IMR-90 (cell line): ENCODE measurements at regions not wholly inside any gene's neighbourhood (a gene's known extent, or its start where the extent isn't known, plus 50 kb on each side); places are given as distances from the start of the nearest gene placed in this dataset.

ENCODE experiments used
- ATAC-seq: fragments of 200-7000 bp; cut with Tn5 transposase; 2 replicates; pipeline ENCODE4 v1.9.1; 2020; ENCODE audit warnings: low read depth, mild to moderate bottlenecking, moderate library complexity
- BruUV-seq: library from RNA; stranded (reverse); fragments of 400-500 nt; replicated peaks from 2 replicates; lab custom pipeline; 2021; lab: Mats Ljungman, UMichigan
- CTCF ChIA-PET: fragments of 300-600 bp; formaldehyde crosslinking; extraction: SDS; loops from one replicate; lab custom pipeline; 2021; ENCODE audit warnings: antibody characterized with exemption; lab: Yijun Ruan, JAX
- POLR2A ChIA-PET: fragments of 300-600 bp; sonication (Branson Sonifier 250); formaldehyde crosslinking; loops from one replicate; lab custom pipeline; 2022; ENCODE audit warnings: antibody characterized with exemption; ENCODE audit not compliant: unreplicated experiment; lab: Charles Lee
- DNase-seq: peaks from one replicate; pipeline ENCODE4 v3.0.0; 2013
- H2AFZ ChIP-seq: replicated peaks from 2 replicates; pipeline ENCODE3; 2013; ENCODE audit warnings: low read length, mild to moderate bottlenecking; ENCODE audit not compliant: poor library complexity
- H2AK5ac ChIP-seq: 2 replicates; pipeline ENCODE4 v1.6.1; 2013; ENCODE audit warnings: low read depth, low read length, inconsistent platforms
- H2AK9ac ChIP-seq: replicated peaks from 2 replicates; pipeline ENCODE3; 2013; ENCODE audit warnings: mild to moderate bottlenecking, low read depth, low read length, moderate library complexity; ENCODE audit not compliant: poor library complexity
- H2BK120ac ChIP-seq: 2 replicates; pipeline ENCODE4 v1.6.1; 2013; ENCODE audit warnings: low read depth, low read length, inconsistent platforms
- H2BK15ac ChIP-seq: 3 replicates; pipeline ENCODE4 v1.6.1; 2013; ENCODE audit warnings: low read depth, low read length, inconsistent platforms
- H2BK20ac ChIP-seq: 2 replicates; pipeline ENCODE4 v1.6.1; 2013; ENCODE audit warnings: low read depth, mild to moderate bottlenecking, inconsistent platforms, low read length, moderate library complexity
- H2BK5ac ChIP-seq: 2 replicates; pipeline ENCODE4 v1.6.1; 2013; ENCODE audit warnings: mild to moderate bottlenecking, low read depth, low read length, inconsistent platforms; ENCODE audit not compliant: poor library complexity, severe bottlenecking
- H3K14ac ChIP-seq: replicated peaks from 2 replicates; pipeline ENCODE4 v1.6.1; 2013; ENCODE audit warnings: low read depth, low read length, inconsistent platforms
- H3K18ac ChIP-seq: 2 replicates; pipeline ENCODE4 v1.6.1; 2013; ENCODE audit warnings: low read depth, low read length, control low read depth
- H3K23ac ChIP-seq: 2 replicates; pipeline ENCODE4 v1.6.1; 2013; ENCODE audit warnings: low read depth, low read length, inconsistent platforms
- H3K27ac ChIP-seq: 2 replicates; pipeline ENCODE4 v1.5.1; 2013; ENCODE audit warnings: mild to moderate bottlenecking, control low read depth, low read length; ENCODE audit not compliant: insufficient read depth
- H3K27me3 ChIP-seq: 2 replicates; pipeline ENCODE4 v1.6.1; 2013; ENCODE audit warnings: low read length; ENCODE audit not compliant: control insufficient read depth, insufficient read depth
- H3K36me3 ChIP-seq: 2 replicates; pipeline ENCODE4 v1.6.1; 2013; ENCODE audit warnings: low read length, mixed read lengths; ENCODE audit not compliant: control insufficient read depth, insufficient read depth
- H3K4ac ChIP-seq: 2 replicates; pipeline ENCODE4 v1.6.1; 2013; ENCODE audit warnings: low read depth, low read length, inconsistent platforms
- H3K4me1 ChIP-seq: 2 replicates; pipeline ENCODE4 v1.6.1; 2013; ENCODE audit warnings: low read length, mixed read lengths; ENCODE audit not compliant: control insufficient read depth, insufficient read depth
- H3K4me2 ChIP-seq: 2 replicates; pipeline ENCODE4 v1.6.1; 2013; ENCODE audit warnings: low read depth, mild to moderate bottlenecking, control low read depth, low read length, moderate library complexity
- H3K4me3 ChIP-seq: 2 replicates; pipeline ENCODE4 v1.5.1; 2013; ENCODE audit warnings: low read depth, mild to moderate bottlenecking, control low read depth, low read length, moderate library complexity; ENCODE audit not compliant: insufficient read depth
- H3K56ac ChIP-seq: 2 replicates; pipeline ENCODE4 v1.6.1; 2013; ENCODE audit warnings: low read length, inconsistent platforms; ENCODE audit not compliant: insufficient read depth; ENCODE audit errors: extremely low read depth
- H3K79me1 ChIP-seq, 2 experiments: 2 replicates each; pipeline ENCODE4 v1.6.1; 2013; ENCODE audit warnings: low read length in 2 of 2, inconsistent platforms in 1 of 2, low read depth in 1 of 2
- H3K9ac ChIP-seq: 2 replicates; pipeline ENCODE4 v1.6.1; 2013; ENCODE audit warnings: low read depth, low read length, control low read depth
- H3K9me1 ChIP-seq: 2 replicates; pipeline ENCODE4 v1.6.1; 2013; ENCODE audit warnings: low read length, inconsistent platforms; ENCODE audit not compliant: insufficient read depth
- H3K9me3 ChIP-seq: 2 replicates; pipeline ENCODE4 v1.6.1; 2013; ENCODE audit warnings: low read length; ENCODE audit not compliant: control insufficient read depth, insufficient read depth
- H4K20me1 ChIP-seq: 2 replicates; pipeline ENCODE4 v1.6.1; 2013; ENCODE audit warnings: low read length, inconsistent platforms; ENCODE audit not compliant: insufficient read depth
- H4K5ac ChIP-seq: 2 replicates; pipeline ENCODE4 v1.6.1; 2013; ENCODE audit warnings: mild to moderate bottlenecking, low read depth, low read length, control low read depth
- H4K8ac ChIP-seq, 2 experiments: 2 replicates each; pipeline ENCODE4 v1.6.1; 2013; ENCODE audit warnings: low read depth in 2 of 2, low read length in 2 of 2, control low read depth in 1 of 2, inconsistent platforms in 1 of 2
- H4K91ac ChIP-seq: 2 replicates; pipeline ENCODE4 v1.6.1; 2013; ENCODE audit warnings: low read depth, low read length, inconsistent platforms; ENCODE audit not compliant: insufficient read depth
- BHLHE40 ChIP-seq: fragments of 150-350 bp; IDR thresholded peaks from 2 replicates; pipeline ENCODE4 v1.6.1; 2016; ENCODE audit warnings: mild to moderate bottlenecking, low read depth, low read length
- CEBPB ChIP-seq: IDR thresholded peaks from 2 replicates; pipeline ENCODE4 v1.6.1; 2012; ENCODE audit warnings: low read depth, low read length, improper control_type of control experiment
- CHD1 ChIP-seq: IDR thresholded peaks from 2 replicates; pipeline ENCODE4 v1.6.1; 2012; ENCODE audit warnings: low read depth, low read length, improper control_type of control experiment
- CTCF ChIP-seq: conservative IDR thresholded peaks from 2 replicates; pipeline ENCODE4 v1.5.1; 2012; ENCODE audit warnings: mild to moderate bottlenecking, low read depth, low read length, improper control_type of control experiment
- ELK1 ChIP-seq: fragments of 150-350 bp; IDR thresholded peaks from 2 replicates; pipeline ENCODE4 v1.6.1; 2016; ENCODE audit warnings: low read depth, mild to moderate bottlenecking, low read length, moderate library complexity, borderline replicate concordance
- FOS ChIP-seq: fragments of 150-350 bp; IDR thresholded peaks from 2 replicates; pipeline ENCODE4 v1.6.1; 2016; ENCODE audit warnings: low read depth, low read length
- MAFK ChIP-seq: IDR thresholded peaks from 2 replicates; pipeline ENCODE4 v1.6.1; 2012; ENCODE audit warnings: low read depth, low read length, improper control_type of control experiment
- MAZ ChIP-seq: IDR thresholded peaks from 2 replicates; pipeline ENCODE4 v1.6.1; 2012; ENCODE audit warnings: low read depth, mild to moderate bottlenecking, low read length, improper control_type of control experiment, moderate library complexity, borderline replicate concordance
- MXI1 ChIP-seq: IDR thresholded peaks from 2 replicates; pipeline ENCODE4 v1.6.1; 2012; ENCODE audit warnings: low read depth, mild to moderate bottlenecking, low read length, moderate library complexity, borderline replicate concordance
- NFE2L2 ChIP-seq: fragments of 150-350 bp; IDR thresholded peaks from 2 replicates; pipeline ENCODE4 v1.6.1; 2016; ENCODE audit warnings: low read depth, mild to moderate bottlenecking, low read length
- POLR2A ChIP-seq: IDR thresholded peaks from 2 replicates; pipeline ENCODE4 v1.6.1; 2012; ENCODE audit warnings: mild to moderate bottlenecking, low read depth, low read length
- RAD21 ChIP-seq: IDR thresholded peaks from 2 replicates; pipeline ENCODE4 v1.6.1; 2012; ENCODE audit warnings: low read length, improper control_type of control experiment
- RCOR1 ChIP-seq: IDR thresholded peaks from 2 replicates; pipeline ENCODE4 v1.6.1; 2012; ENCODE audit warnings: mild to moderate bottlenecking, low read length, improper control_type of control experiment; ENCODE audit not compliant: insufficient replicate concordance
- RFX5 ChIP-seq: IDR thresholded peaks from 2 replicates; pipeline ENCODE4 v1.8.0; 2012; ENCODE audit warnings: low read depth, mild to moderate bottlenecking, low read length, moderate library complexity
- SMC3 ChIP-seq: fragments of 150-350 bp; IDR thresholded peaks from 2 replicates; pipeline ENCODE4 v1.6.1; 2016; ENCODE audit warnings: low read depth, mild to moderate bottlenecking, antibody characterized with exemption, low read length, moderate library complexity
- USF2 ChIP-seq: fragments of 150-350 bp; IDR thresholded peaks from 2 replicates; pipeline ENCODE4 v1.6.1; 2017; ENCODE audit warnings: mild to moderate bottlenecking, antibody characterized with exemption, low read length, low read depth
- WGBS, 2 experiments: methylation state at CpG; one replicate each; pipeline versions ENCODE4 v1.1.5 to v1.1.7; 2013; ENCODE audit warnings: missing lambda C conversion rate in 2 of 2; ENCODE audit not compliant: insufficient read length in 1 of 2; ENCODE audit errors: extremely low coverage in 2 of 2; 5-methylcytosine and 5-hydroxymethylcytosine counted together
- dilution Hi-C: fragments of 300-500 bp; cut with HindIII; formaldehyde crosslinking; loops from one replicate; pipeline ENCODE4 v1.14.3; 2018; ENCODE audit warnings: low sequenced_read_pairs; ENCODE audit not compliant: unreplicated experiment
- in situ Hi-C: fragments of 300-500 bp; cut with MboI; formaldehyde crosslinking; loops from 3 replicates; pipeline ENCODE4 v1.14.3; 2019; ENCODE audit warnings: low sequenced_read_pairs, inconsistent platforms, mixed read lengths
- intact Hi-C: fragments of 100-400 bp; cut with micrococcal nuclease; formaldehyde crosslinking; loops from 2 replicates; pipeline ENCODE4 v1.10.0; 2022

GRCh38 chr1:79550402-79550801 lies 543.9 kb upstream of the ADGRL4 start:
- H2AK5ac ChIP-seq, result no peak overlapping the region
- H3K9me3 ChIP-seq, result no peaks in the 10 kb centered on the region
- no peak overlapping the region for H3K4ac ChIP-seq
- no TSS peak for BruUV-seq
- no peak for ATAC-seq
- no peaks in the 10 kb centered on the region for H3K4me1 ChIP-seq
- no peak overlapping the region for H3K56ac ChIP-seq
- no peak overlapping the region for H3K27ac ChIP-seq
- H2BK5ac ChIP-seq, result no peak overlapping the region
- in situ Hi-C loops, result no loop called here
- no peak overlapping the region for H4K91ac ChIP-seq
- H3K18ac ChIP-seq, result no peak overlapping the region
- H2AFZ ChIP-seq, result no peak overlapping the region
- no peak overlapping the region for H3K23ac ChIP-seq
- H4K8ac ChIP-seq, result no peak overlapping the region
- intact Hi-C loops, result no loop called here
- H2BK20ac ChIP-seq, result no peak overlapping the region
- no peaks in the 10 kb centered on the region for H3K36me3 ChIP-seq
- CTCF ChIA-PET, result no interaction called here
- TF ChIP-seq CHD1 (no peak), MXI1 (no peak), MAFK (no peak), CTCF (no peak), MAZ (no peak), NFE2L2 (no peak), RCOR1 (no peak), POLR2A (no peak), USF2 (no peak), RAD21 (no peak), RFX5 (no peak), CEBPB (no peak), BHLHE40 (no peak), FOS (no peak), ELK1 (no peak), SMC3 (no peak)
- no peak for DNase-seq
- no peak overlapping the region for H3K4me3 ChIP-seq
- no peak overlapping the region for H2BK120ac ChIP-seq
- no peak overlapping the region for H2BK15ac ChIP-seq
- H4K20me1 ChIP-seq, result no peaks in the 10 kb centered on the region
- dilution Hi-C loops, result no loop called here
- H3K9ac ChIP-seq, result no peak overlapping the region
- H3K79me1 ChIP-seq, result no peaks in the 10 kb centered on the region
- no peak overlapping the region for H4K5ac ChIP-seq
- H3K27me3 ChIP-seq, result no peaks in the 10 kb centered on the region
- no peak overlapping the region for H3K4me2 ChIP-seq
- POLR2A ChIA-PET, result no interaction called here
- H3K14ac ChIP-seq, result no peak overlapping the region
- WGBS, 2 experiments, result no CpG with 5 or more reads among the region's 6 CpGs
- H3K9me1 ChIP-seq, result no peaks in the 10 kb centered on the region
- no peak overlapping the region for H2AK9ac ChIP-seq
